GM21381 (cell line): ENCODE measurements at regions not wholly inside any gene's neighbourhood (a gene's known extent, or its start where the extent isn't known, plus 50 kb on each side); places are given as distances from the start of the nearest gene placed in this dataset.
"Not testable (repeated sequence)": the region's sequence is repeated elsewhere in the genome, so short reads cannot be mapped to it uniquely, and the experiment has no call there.

ENCODE experiments used
- ATAC-seq: cut with Tn5 transposase; IDR thresholded peaks from one replicate; pipeline ENCODE4 v1.9.1; 2021; ENCODE audit warnings: mild to moderate bottlenecking, moderate library complexity; ENCODE audit not compliant: unreplicated experiment

GRCh38 chr17:37829592-37830123 lies 84.8 kb upstream of the HNF1B start:
- no peak for ATAC-seq

- no peak for ATAC-seq
These were observed 83.8 kb upstream of the HNF1B start for GRCh38 chr17:37828651-37829124.

- no peak for ATAC-seq
These were observed 83.2 kb upstream of the HNF1B start for GRCh38 chr17:37827905-37828650.

GRCh38 chr17:37826497-37827430 lies 81.9 kb upstream of the HNF1B start:
- no peak for ATAC-seq

- no peak for ATAC-seq
These were observed 81.0 kb upstream of the HNF1B start for GRCh38 chr17:37825851-37826250.

- no peak for ATAC-seq
These were observed 80.0 kb upstream of the HNF1B start for GRCh38 chr17:37824534-37825485.

DNA sequence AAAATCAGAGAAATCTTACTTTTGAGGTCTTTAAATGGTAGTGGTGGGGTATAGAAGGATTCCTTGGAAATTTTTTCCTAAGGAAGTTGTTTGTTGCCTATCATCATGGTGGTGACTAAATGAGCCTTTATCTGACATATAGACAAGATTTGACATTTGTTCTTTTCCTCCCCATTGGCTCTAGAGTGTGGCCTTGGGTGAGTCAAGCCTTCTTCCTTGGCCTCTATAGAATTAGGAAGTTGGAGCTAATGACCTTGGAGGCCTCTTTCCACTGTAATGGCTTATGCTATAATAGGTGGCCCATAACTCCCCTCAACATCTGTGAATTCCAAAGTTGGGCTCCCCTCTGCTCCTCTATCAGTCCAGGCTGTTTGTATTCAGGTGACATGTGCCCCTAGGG lies 79.1 kb upstream of the HNF1B start:
- no peak for ATAC-seq

DNA sequence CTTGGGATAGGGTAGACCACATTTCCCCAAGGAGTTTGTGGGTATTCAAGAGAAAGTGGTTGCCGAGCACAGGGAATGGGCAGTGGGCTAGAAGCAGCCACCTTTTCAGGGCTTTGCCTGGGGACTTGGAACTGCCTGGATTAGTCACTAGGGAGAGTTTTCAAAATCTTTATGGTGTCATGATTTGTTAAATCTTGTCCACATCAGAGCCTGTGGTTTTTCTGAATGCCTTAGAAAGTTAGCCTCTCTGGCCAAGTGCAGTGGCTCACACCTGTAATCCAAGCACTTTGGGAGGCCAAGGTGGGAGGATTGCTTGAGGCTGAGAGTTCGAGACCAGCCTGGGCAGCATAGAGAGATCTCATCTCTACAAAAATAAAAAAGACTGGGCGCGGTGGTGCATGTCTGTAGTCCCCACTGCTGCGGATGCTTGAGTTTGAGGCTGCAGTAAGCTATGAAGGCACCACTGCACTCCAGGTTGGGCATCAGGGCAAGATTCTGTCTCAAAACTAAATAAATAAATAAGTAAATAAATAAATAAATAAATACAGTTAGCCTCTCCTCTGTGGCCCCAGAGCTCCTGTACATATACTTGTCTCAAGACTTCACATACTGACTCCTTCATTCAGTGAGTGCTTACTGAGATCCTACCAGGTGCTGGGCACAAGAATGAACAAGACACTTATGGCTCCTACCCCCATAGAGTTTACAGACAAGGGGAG lies 76.3 kb upstream of the HNF1B start:
- no peak for ATAC-seq

DNA sequence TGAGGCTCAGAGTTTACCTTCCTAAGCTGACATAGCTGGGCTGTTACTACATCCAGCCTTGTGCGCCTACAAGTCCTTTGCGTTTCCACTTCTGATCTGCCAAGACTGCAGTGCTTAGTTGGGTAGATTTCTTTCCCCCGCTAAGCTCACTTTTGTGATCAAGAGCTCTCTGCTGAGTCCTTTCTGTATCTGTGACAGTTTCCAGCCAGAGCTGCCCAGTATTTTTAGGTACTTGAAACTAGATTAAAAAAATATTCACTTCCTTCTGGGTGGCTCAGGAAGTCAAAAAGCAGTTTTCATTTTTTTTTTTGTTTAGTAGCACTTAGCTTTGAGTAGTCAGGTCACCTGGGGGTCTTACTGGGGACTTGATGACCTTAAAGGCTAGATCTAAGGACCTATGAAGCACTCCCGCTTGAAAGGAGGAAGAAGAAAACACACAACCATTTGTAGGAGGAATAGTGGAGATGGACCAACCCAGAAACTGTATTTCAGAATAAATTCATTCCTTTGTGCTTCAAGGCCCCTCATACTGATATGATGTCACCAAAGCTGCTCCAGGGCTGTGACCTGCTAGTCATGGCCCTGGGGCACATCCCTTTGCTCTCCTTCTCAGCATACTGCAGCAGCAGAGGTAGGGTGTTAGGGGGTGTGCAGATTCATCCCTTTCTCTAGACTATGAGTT lies 75.6 kb upstream of the HNF1B start:
- peak; percentile 44 for ATAC-seq

- ATAC-seq = no peak
These were observed 73.8 kb upstream of the HNF1B start for GRCh38 chr17:37818689-37819088.

- ATAC-seq = no peak
These were observed 72.1 kb upstream of the HNF1B start for GRCh38 chr17:37816950-37817349.

GRCh38 chr17:37815536-37815935 lies 70.7 kb upstream of the HNF1B start:
- ATAC-seq = no peak

DNA sequence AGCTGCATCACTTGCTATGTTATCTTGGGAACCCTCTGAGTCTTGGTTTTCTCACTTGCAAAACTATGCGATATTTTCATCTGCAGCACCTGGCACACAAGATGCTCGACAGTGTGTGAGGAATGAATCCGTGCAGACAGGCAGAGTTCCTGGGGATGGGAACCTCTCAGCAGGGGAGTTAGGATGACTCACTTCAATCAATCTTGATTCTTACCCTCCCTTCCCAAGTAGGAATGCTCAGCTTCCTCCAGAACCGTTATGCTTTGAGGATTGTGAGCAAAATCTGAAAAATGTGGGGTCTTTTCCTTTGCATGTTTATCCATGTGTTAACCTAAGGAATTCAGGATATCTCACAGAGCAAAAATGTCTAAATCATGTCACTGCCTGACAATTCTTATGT lies 68.9 kb upstream of the HNF1B start:
- ATAC-seq = no peak

- ATAC-seq = not testable (repeated sequence)
These were observed 64.0 kb upstream of the HNF1B start for GRCh38 chr17:37808846-37809245.

- ATAC-seq = no peak
These were observed 58.0 kb upstream of the HNF1B start for GRCh38 chr17:37802712-37803416.

DNA sequence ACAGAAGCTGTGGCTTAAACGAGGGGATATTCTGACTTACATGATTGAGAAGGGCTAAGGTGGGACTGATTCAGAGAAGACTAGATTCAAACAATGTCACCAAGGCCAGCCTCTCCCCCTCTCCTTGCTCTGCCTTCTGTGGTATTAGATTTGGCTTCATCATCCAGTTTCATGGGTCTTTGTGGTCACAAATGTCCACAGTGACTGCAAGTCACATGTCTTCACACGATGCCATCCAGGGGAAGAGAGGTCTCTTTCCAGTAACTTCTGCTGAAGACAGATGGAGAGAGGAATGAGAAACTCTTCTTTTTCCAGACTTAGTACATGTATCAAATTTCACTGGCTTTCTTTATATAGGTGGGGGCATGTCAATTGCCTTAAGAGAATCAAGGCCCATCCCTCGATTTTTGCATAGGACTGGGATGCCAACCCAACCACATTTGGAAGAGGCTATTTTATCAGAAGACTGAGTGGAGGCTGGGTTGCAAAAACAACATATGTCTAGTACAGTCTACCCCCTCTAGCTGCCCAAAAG lies 57.3 kb upstream of the HNF1B start:
- ATAC-seq = no peak

- no peak for ATAC-seq
These were observed 56.3 kb upstream of the HNF1B start for GRCh38 chr17:37801171-37801570.

- no peak for ATAC-seq
These were observed 52.3 kb upstream of the HNF1B start for GRCh38 chr17:37797206-37797605.
